H1 (cell line): ENCODE measurements at regions not wholly inside any gene's neighbourhood (a gene's known extent, or its start where the extent isn't known, plus 50 kb on each side); places are given as distances from the start of the nearest gene placed in this dataset.

Experiments
- EGR1 ChIP-seq: IDR thresholded peaks from 2 replicates; pipeline ENCODE4 v1.6.1; 2011; ENCODE audit warnings: low read depth, low read length, borderline replicate concordance
- SP4 ChIP-seq: IDR thresholded peaks from 2 replicates; pipeline ENCODE4 v1.6.1; 2012; ENCODE audit warnings: low read length, inconsistent platforms

- TF ChIP-seq SP4: no peak
- TF ChIP-seq EGR1: no peak
These were observed 245.7 kb upstream of the AGTR1 start (continued) for GRCh38 chr3:148451969-148452368.
